ENCODE measurements at regions not wholly inside any gene's neighbourhood (a gene's known extent, or its start where the extent isn't known, plus 50 kb on each side); places are given as distances from the start of the nearest gene placed in this dataset.

DNA sequence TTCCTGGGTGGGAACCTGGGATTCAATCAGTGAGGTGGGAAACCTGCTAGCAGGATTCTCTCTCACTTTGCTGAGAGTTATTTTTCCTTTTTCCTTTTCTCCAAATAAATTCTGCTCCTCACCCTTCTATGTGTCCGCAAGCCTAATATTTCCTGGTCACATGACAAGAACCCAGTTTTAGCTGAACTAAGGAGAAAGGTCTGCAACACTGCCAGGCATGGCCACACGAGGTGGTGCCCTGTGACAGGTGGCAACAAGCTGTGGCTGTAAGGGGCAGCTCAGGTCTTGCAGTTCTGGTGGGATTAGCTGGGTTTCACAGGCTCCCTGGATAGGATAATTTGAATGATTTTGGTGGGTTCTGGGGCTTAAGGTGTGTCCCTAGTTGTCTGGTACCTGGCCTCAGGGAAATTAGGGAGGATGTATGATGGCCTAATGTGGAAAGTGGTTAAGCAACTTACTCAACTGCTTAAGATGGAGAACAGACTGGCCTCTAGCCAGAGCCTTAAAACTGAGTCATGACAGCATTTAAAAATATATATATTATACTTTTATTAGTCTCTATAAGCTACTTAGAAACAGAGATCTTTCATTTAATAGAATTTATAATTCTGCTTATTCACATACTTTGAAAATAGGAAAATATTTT is 215.0 kb downstream of the IL15 start:
- DNase-seq (no peak), ATAC-seq (no peak)
- no peaks in the 10 kb centered on the region for H3K9me3 ChIP-seq
- peak overlapping the region in 2 of 3 donors; percentile 31 to 49 for H3K27ac ChIP-seq
- H3K4me1 ChIP-seq = peaks cover 0 to 25% (median 0%) of the 10 kb centered on the region in 4 donors
- intact Hi-C loops (cut with DNase I) = no loop called here
- WGBS (ENCODE audit: insufficient coverage, low coverage, low lambda C conversion rate, missing lambda C conversion rate) = 29% methylated on average over 2 of the region's 2 CpGs
- no peak overlapping the region for H3K4me3 ChIP-seq
- H3K27me3 ChIP-seq = no peaks in the 10 kb centered on the region
- no peak for TF ChIP-seq CTCF (IDR thresholded peaks at IDR 0.05)
- no peak for TF ChIP-seq POLR2A (IDR thresholded peaks at IDR 0.05)
- no peaks in the 10 kb centered on the region for H3K36me3 ChIP-seq

- H3K4me3 ChIP-seq = no peak overlapping the region
- no peaks in the 10 kb centered on the region for H3K36me3 ChIP-seq
- no peak for DNase-seq
- 42% methylated on average over 11 of the region's 12 CpGs for WGBS (ENCODE audit: insufficient coverage, low coverage, low lambda C conversion rate, missing lambda C conversion rate)
- intact Hi-C loops (cut with DNase I) = no loop called here
- peak; percentile 20 to 79 (median 62) for ATAC-seq
- peaks cover 0 to 25% (median 0%) of the 10 kb centered on the region in 4 donors for H3K4me1 ChIP-seq
- TF ChIP-seq POLR2A (IDR thresholded peaks at IDR 0.05) (no peak), CTCF (IDR thresholded peaks at IDR 0.05) (no peak)
- peak overlapping the region in 1 of 3 donors; percentile 5 for H3K27ac ChIP-seq
- no peaks in the 10 kb centered on the region for H3K9me3 ChIP-seq
- H3K27me3 ChIP-seq = no peaks in the 10 kb centered on the region
These were observed 216.8 kb downstream of the IL15 start for GRCh38 chr4:141853091-141853764.

GRCh38 chr4:141858437-141858836 is 222.1 kb downstream of the IL15 start:
- Histone ChIP-seq H3K4me3 (no peak overlapping the region), H3K9me3 (no peaks in the 10 kb centered on the region), H3K4me1 (no peaks in the 10 kb centered on the region), H3K36me3 (no peaks in the 10 kb centered on the region), H3K27ac (no peak overlapping the region), H3K27me3 (no peaks in the 10 kb centered on the region)
- no peak for ATAC-seq
- WGBS (ENCODE audit: insufficient coverage, low coverage, low lambda C conversion rate, missing lambda C conversion rate) = 89% methylated on average over 1 of the region's 1 CpG
- intact Hi-C loops (cut with DNase I) = no loop called here
- DNase-seq = no peak
- TF ChIP-seq POLR2A (IDR thresholded peaks at IDR 0.05) (no peak), CTCF (IDR thresholded peaks at IDR 0.05) (no peak)

DNA sequence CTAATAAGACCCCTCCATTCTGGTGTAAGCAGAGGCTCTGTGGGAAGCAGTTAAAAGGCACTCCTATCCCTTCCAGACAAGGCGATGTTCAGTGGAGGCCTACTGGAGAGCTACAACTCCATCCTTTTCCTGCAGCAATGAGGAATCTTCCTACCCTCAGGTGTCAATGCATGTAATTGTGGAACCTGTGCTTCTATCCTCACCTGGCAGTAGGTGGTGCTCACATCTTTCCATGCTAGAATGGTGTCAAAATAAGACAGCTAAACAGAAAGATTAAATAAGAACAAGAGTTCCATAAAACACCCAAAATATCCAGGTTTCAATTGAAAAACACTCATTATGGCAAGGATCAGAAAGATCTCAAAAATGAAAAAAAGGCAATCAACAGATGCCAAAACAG is 224.6 kb downstream of the IL15 start:
- H3K4me1 ChIP-seq = no peaks in the 10 kb centered on the region
- 57% methylated on average over 1 of the region's 1 CpG for WGBS (ENCODE audit: insufficient coverage, low coverage, low lambda C conversion rate, missing lambda C conversion rate)
- TF ChIP-seq CTCF (IDR thresholded peaks at IDR 0.05) (peak in 2 of 4 donors; percentile 27 to 28), POLR2A (IDR thresholded peaks at IDR 0.05) (no peak)
- H3K4me3 ChIP-seq = no peak overlapping the region
- no peaks in the 10 kb centered on the region for H3K36me3 ChIP-seq
- no peaks in the 10 kb centered on the region for H3K27me3 ChIP-seq
- H3K27ac ChIP-seq = no peak overlapping the region
- no peak for DNase-seq
- no peaks in the 10 kb centered on the region for H3K9me3 ChIP-seq
- ATAC-seq = peak in 2 of 4 donors; percentile 37 to 42
- intact Hi-C loops (cut with DNase I) = no loop called here

Data from right lobe of liver (tissue), 6 donors.